HG02973 (cell line): ENCODE measurements at regions not wholly inside any gene's neighbourhood (a gene's known extent, or its start where the extent isn't known, plus 50 kb on each side); places are given as distances from the start of the nearest gene placed in this dataset.
A peak's percentile ranks its signal among the peaks of the same experiment; 100 is the strongest.
"Not testable (repeated sequence)": the region's sequence is repeated elsewhere in the genome, so short reads cannot be mapped to it uniquely, and the experiment has no call there.

Experiments used
- ATAC-seq: cut with Tn5 transposase; IDR thresholded peaks from one replicate; pipeline ENCODE4 v1.9.1; 2021; ENCODE audit warnings: moderate library complexity; ENCODE audit not compliant: unreplicated experiment

DNA sequence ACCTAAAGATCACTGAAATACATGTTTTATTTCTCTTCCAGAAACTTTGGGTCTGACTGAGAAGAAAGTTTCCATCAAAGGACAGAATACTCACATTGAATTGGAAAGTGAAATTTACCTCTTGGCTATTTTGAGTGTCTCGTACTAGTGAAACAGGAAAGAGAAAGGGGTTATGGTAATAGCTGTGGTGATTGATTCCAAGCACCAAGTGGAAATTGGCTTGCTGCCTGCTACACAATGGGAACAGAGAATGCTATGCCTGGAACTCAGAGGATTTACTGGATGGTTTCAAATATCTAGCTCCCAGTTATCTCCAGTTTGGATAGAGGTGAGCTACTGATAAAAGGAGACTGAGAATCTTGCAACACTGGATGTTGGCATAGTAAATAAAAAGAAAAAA is 492.8 kb upstream of the FSIP2 start:
- peak; percentile 72 for ATAC-seq

DNA sequence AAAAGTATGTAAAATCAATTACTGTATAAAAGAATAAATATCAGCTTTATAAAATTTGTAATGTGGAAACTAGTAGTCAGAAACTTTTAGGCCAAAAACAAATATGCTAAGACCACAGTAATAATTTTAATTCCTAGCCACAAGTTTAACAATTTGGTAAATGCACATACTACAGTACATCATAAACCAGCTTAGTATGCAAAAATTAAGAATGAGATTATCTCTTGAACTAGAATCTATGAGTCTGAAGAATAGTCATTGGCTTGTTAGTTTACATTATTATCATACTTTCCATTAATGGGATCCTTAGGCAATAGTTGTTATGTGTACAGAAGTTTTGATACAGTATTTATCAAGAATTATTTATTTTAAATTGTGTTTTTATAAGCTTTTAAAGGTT is 491.9 kb upstream of the FSIP2 start:
- no peak for ATAC-seq

GRCh38 chr2:185255566-185255965 is 483.0 kb upstream of the FSIP2 start:
- peak; percentile 74 for ATAC-seq

DNA sequence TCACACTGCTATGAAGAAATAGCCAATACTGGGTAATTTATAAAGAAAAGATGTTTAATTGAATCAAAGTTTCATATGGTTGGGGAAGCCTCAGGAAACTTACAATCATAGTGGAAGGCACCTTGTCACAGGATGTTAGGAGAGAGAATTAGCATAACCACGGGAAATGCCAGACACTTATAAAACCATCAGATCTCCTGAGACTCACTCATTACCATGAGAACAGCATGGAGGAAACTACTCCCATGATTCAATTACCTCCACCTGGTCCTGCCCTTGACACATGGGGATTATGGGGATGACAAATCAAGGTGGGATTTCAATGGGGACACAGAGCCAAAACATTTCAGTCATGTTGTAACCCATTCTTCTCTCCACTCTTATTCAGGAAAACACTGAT is 472.9 kb upstream of the FSIP2 start:
- ATAC-seq, result no peak

- no peak for ATAC-seq
These were observed 470.0 kb upstream of the FSIP2 start for GRCh38 chr2:185268651-185269050.

- no peak for ATAC-seq
These were observed 463.7 kb upstream of the FSIP2 start for GRCh38 chr2:185274718-185275484.

GRCh38 chr2:185275979-185276378 is 462.6 kb upstream of the FSIP2 start:
- not testable (repeated sequence) for ATAC-seq

DNA sequence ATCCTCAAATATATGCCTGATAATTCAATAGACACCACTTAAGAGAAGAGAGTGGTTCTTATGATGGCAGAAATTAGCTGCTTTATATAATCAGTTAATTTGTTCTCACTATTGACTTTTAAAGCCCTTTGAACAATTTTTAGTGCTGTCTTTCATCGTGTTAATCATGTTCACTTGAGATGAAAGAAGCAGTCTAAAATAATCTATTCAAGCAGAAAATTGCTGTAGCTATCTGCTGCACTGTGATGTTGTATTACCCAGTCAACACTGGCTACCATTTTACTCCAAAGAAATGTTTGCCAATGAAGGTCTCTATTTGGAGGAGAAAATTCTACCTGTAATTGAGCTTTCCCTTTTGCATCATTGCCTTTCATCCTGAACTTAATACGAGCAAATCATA is 459.8 kb upstream of the FSIP2 start:
- ATAC-seq, result no peak

DNA sequence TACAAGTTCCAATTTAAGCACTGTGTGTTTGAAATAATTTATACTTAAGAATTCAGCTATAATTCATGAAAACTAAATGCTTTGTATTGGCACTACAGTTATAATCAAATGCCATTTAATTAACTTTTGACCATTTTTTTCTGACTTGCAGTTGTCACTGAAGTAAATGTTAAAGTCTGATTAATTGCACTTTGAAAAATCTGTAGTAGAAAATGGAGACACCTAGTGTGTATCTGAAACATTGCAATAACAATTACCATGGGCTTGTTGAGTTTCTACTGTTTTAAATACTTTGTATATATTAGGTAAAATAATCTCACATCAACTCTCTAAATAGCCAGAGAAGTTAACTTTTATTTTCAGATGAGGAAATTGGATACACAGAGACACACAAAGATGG is 458.6 kb upstream of the FSIP2 start:
- peak; percentile 53 for ATAC-seq

DNA sequence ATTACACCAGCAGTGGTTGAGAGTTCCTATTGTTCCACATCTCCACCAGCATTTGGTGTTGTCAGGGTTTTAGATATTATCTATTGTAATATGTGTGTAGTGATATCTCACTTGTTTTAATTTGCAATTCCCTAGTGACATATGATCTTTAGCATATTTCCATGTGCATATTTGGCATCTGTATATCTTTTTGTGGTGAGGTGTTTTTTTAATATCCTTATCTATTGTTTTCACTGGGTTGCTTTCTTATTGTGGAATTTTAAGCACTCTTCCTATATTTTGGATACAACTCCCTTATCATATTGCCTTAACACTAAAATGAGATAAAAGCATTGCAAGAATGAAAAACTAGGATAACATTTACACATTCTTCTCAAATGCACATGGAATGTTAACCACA is 453.9 kb upstream of the FSIP2 start:
- no peak for ATAC-seq

DNA sequence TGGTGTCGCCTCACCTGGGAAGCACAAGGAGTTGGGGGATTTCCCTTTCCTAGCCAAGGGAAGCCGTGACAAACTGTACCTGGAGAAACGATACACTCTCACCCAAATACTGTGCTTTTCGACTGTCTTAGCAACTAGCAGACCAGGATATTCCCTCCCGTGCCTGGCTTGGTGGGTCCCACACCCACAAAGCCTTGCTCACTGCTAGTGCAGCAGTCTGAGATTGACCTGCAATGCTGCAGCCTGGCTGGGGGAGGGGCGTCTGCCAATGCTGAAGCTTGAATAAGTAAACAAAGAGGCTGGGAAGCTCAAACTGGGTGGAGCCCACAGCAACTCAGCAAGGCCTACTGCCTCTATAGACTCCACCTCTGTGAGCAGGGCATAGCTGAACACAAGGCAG is 448.6 kb upstream of the FSIP2 start:
- not testable (repeated sequence) for ATAC-seq

DNA sequence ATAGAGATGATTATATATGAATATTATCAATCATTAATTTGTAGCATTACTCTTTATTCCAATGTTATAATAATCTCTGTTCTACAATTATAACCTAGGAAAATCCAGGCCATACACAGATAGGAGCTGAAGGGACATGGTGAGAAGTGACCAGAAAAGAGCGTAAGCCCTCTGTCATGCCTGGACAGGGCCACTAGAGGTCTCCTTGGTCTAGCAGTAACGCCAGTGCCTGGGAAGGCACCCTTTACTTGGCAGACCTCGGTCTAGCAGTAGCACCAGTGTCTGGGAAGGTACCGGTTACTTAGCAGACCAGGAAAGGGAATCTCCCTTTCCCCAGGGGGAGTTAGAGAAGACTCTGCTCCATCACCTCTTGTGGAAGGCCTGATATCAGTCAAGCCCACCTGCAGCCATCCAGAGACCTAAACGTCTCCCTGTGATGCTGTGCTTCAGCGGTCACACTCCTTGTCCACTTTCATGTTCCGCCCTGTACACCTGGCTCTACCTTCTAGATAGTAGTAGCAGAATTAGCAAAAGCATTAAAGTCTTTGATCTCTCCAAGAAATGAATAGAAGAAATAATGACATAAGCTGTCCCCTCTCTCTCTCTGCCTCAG is 447.5 kb upstream of the FSIP2 start:
- peak; percentile 100 for ATAC-seq

DNA sequence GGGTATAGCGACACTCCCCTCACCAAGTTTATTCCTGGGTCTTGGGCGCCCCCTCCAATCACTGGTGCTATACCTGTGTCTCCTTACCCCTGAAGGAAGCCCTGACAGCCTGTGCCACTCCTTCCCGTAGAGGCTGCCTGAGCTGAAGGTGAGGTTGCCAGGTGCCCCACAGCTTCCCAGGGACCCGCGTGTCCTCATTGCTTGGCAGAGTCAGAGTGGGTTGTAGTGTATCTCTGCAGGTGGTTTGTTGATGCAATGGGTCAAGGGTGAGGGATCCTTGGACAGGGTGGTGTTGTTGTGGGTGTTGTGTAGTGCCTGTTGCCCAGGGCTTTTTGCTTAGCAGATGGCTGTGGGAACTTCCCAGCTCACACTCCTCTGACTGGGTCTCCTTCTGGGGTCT is 438.7 kb upstream of the FSIP2 start:
- no peak for ATAC-seq

GRCh38 chr2:185306119-185306518 is 432.5 kb upstream of the FSIP2 start:
- no peak for ATAC-seq

- ATAC-seq, result peak; percentile 66
These were observed 422.2 kb upstream of the FSIP2 start for GRCh38 chr2:185316383-185316782.

- no peak for ATAC-seq
These were observed 420.3 kb upstream of the FSIP2 start for GRCh38 chr2:185318271-185318724.

- ATAC-seq, result no peak
These were observed 402.7 kb upstream of the FSIP2 start for GRCh38 chr2:185335879-185336278.

DNA sequence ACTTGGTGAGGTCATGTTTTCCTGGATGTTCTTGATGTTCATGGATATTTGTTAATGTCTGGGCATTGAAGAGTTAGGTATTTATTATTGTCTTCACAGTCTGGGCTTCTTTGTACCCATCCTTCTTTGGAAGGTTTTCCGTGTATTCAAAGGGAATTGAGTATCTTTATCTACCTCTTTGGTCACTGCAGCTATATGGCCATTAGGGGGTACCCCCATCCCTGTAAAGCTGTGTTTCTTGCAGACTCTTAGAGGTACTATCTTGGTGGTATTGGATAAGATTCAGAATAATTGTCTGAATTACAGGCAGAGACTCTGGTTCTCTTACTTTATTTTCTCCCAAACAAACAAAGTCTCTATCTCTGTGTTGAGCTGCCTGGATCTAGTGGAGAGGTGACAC is 401.6 kb upstream of the FSIP2 start:
- ATAC-seq, result no peak

- no peak for ATAC-seq
These were observed 400.5 kb upstream of the FSIP2 start for GRCh38 chr2:185338104-185338503.

- no peak for ATAC-seq
These were observed 391.2 kb upstream of the FSIP2 start for GRCh38 chr2:185347445-185347844.

DNA sequence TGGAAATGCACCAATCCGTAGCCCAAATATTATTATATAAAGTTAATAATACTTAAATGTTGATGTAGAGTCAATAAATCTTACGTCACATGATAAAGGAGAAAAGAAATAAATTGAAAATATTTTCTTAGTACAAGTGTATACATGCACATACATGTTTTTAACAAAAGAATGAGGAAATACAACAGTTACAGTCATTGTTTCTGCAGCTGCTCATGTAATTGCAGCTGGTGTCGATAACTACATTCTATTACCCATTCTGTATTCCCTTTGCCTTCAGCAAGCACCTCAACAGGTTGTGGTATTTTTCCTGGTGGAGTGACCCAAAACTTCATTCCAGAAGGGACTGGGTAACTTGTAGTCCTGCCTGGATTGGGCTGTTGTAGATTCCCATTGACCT is 377.8 kb upstream of the FSIP2 start:
- ATAC-seq, result no peak

DNA sequence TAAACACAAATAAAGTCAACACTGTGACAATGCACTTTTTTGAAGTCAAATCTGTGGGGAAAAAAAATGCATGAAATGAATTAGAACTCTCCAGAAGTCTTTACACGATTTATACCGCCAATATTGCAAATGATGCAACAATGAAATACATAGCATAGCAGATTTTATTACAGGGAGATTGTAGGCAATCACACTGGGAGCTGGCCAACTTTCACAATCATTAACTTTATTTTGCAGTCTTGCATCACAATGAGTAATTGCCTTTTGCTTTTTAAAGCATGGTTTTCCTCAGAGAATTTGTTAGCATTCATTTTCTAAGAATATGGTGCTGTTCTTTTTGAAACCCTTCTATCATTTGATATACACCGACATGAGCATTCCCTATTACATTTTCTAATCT is 366.4 kb upstream of the FSIP2 start:
- no peak for ATAC-seq

GRCh38 chr2:185373229-185373628 is 365.4 kb upstream of the FSIP2 start:
- ATAC-seq, result no peak
